ENCODE measurements at regions not wholly inside any gene's neighbourhood (a gene's known extent, or its start where the extent isn't known, plus 50 kb on each side); places are given as distances from the start of the nearest gene placed in this dataset.

DNA sequence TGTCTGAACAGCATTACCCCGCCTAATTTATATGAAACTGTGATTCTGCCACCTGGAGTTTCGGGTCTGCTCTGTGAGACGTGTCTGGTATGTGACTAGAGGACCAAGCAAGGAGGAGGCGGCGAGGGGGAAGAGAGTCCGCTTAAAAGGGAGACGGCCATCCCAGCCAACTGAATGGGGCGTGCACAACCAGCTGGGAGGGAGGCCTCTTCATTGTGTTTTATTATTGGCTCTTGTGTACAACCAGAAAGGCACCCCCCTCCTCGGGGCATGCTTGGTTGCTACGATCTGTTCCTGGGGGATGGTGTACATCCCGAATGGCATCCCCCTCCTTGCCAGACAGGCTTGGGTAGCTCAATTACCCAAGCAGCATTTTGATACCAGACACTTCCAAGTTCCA is 384.5 kb upstream of the SALL1 start:
- Mint-ChIP-seq H3K9me3 (peaks cover 2 to 3% of the 10 kb centered on the region in 2 donors), H3K4me3 (no peak overlapping the region), H3K4me1 (no peaks in the 10 kb centered on the region), H3K27ac (no peak overlapping the region), H3K27me3 (ENCODE audit: low read depth in 2 of 2) (no peaks in the 10 kb centered on the region), H3K36me3 (no peaks in the 10 kb centered on the region)
- Histone ChIP-seq H3K4me3 (ENCODE audit: low read length) (no peak overlapping the region), H3K27me3 (ENCODE audit: control insufficient read depth, insufficient read depth, low read length) (no peaks in the 10 kb centered on the region), H3K4me1 (ENCODE audit: control insufficient read depth, insufficient read depth, low read length) (no peaks in the 10 kb centered on the region), H3K36me3 (ENCODE audit: control insufficient read depth, insufficient read depth, low read length) (no peaks in the 10 kb centered on the region), H3K27ac (ENCODE audit: low read length) (no peak overlapping the region), H3K9me3 (ENCODE audit: control insufficient read depth, insufficient read depth, low read length) (no peaks in the 10 kb centered on the region)
- ATAC-seq (no peak), DNase-seq (no peak)
- TF ChIP-seq CTCF (IDR thresholded peaks at IDR 0.05): no peak
- 86% methylated on average over 11 of the region's 11 CpGs for WGBS (ENCODE audit: insufficient coverage)
- intact Hi-C loops (cut with micrococcal nuclease): no loop called here

- Mint-ChIP-seq H3K9me3 (peaks cover 2% of the 10 kb centered on the region in 2 donors), H3K27me3 (ENCODE audit: low read depth in 2 of 2) (no peaks in the 10 kb centered on the region), H3K27ac (no peak overlapping the region), H3K4me1 (no peaks in the 10 kb centered on the region), H3K36me3 (no peaks in the 10 kb centered on the region), H3K4me3 (no peak overlapping the region)
- WGBS (ENCODE audit: insufficient coverage): no CpG with 5 or more reads among the region's 1 CpG
- DNase-seq: no peak
- intact Hi-C loops (cut with micrococcal nuclease): no loop called here
- no peak overlapping the region for H3K27ac ChIP-seq (ENCODE audit: low read length)
- H3K9me3 ChIP-seq (ENCODE audit: control insufficient read depth, insufficient read depth, low read length): no peaks in the 10 kb centered on the region
- H3K27me3 ChIP-seq (ENCODE audit: control insufficient read depth, insufficient read depth, low read length): no peaks in the 10 kb centered on the region
- H3K4me3 ChIP-seq (ENCODE audit: low read length): no peak overlapping the region
- ATAC-seq: no peak
- no peaks in the 10 kb centered on the region for H3K36me3 ChIP-seq (ENCODE audit: control insufficient read depth, insufficient read depth, low read length)
- no peaks in the 10 kb centered on the region for H3K4me1 ChIP-seq (ENCODE audit: control insufficient read depth, insufficient read depth, low read length)
- no peak for TF ChIP-seq CTCF (IDR thresholded peaks at IDR 0.05)
Observed at GRCh38 chr16:51532551-51532950, 381.5 kb upstream of the SALL1 start.

DNA sequence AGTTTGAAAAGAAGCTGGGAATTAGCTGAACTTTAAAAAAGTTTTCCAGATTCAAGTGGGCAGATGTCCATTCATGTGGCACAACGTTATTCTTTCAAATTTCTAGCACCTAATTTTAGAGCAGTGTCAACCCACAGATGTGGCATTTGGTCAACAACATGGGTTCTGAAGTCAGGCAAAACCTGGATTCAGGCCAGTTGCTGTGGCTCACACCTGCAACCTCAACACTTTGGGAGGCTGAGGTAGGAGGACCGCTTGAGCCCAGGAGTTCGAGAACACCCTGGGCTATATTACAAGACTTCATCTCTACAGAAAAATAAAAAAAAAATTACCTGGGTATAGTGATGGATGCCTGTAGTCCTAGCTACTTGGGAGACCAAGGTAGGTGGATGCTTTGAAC is 380.2 kb upstream of the SALL1 start:
- ATAC-seq: no peak
- intact Hi-C loops (cut with micrococcal nuclease): no loop called here
- no peak overlapping the region for H3K4me3 ChIP-seq (ENCODE audit: low read length)
- Mint-ChIP-seq H3K9me3 (peaks cover 1 to 3% of the 10 kb centered on the region in 2 donors), H3K27me3 (ENCODE audit: low read depth in 2 of 2) (no peaks in the 10 kb centered on the region), H3K4me1 (no peaks in the 10 kb centered on the region), H3K4me3 (no peak overlapping the region), H3K36me3 (no peaks in the 10 kb centered on the region), H3K27ac (no peak overlapping the region)
- no peak for DNase-seq
- TF ChIP-seq CTCF (IDR thresholded peaks at IDR 0.05): no peak
- H3K9me3 ChIP-seq (ENCODE audit: control insufficient read depth, insufficient read depth, low read length): no peaks in the 10 kb centered on the region
- H3K4me1 ChIP-seq (ENCODE audit: control insufficient read depth, insufficient read depth, low read length): no peaks in the 10 kb centered on the region
- H3K36me3 ChIP-seq (ENCODE audit: control insufficient read depth, insufficient read depth, low read length): no peaks in the 10 kb centered on the region
- H3K27me3 ChIP-seq (ENCODE audit: control insufficient read depth, insufficient read depth, low read length): no peaks in the 10 kb centered on the region
- no peak overlapping the region for H3K27ac ChIP-seq (ENCODE audit: low read length)
- 79% methylated on average over 3 of the region's 3 CpGs for WGBS (ENCODE audit: insufficient coverage)

GRCh38 chr16:51527349-51527748 is 376.3 kb upstream of the SALL1 start:
- Mint-ChIP-seq H3K27ac (no peak overlapping the region), H3K9me3 (peaks cover 2 to 12% of the 10 kb centered on the region in 2 donors), H3K27me3 (ENCODE audit: low read depth in 2 of 2) (no peaks in the 10 kb centered on the region), H3K4me3 (no peak overlapping the region), H3K36me3 (no peaks in the 10 kb centered on the region), H3K4me1 (no peaks in the 10 kb centered on the region)
- no peaks in the 10 kb centered on the region for H3K36me3 ChIP-seq (ENCODE audit: control insufficient read depth, insufficient read depth, low read length)
- no peak for TF ChIP-seq CTCF (IDR thresholded peaks at IDR 0.05)
- ATAC-seq (no peak), DNase-seq (no peak)
- no peaks in the 10 kb centered on the region for H3K9me3 ChIP-seq (ENCODE audit: control insufficient read depth, insufficient read depth, low read length)
- no peaks in the 10 kb centered on the region for H3K4me1 ChIP-seq (ENCODE audit: control insufficient read depth, insufficient read depth, low read length)
- no peak overlapping the region for H3K4me3 ChIP-seq (ENCODE audit: low read length)
- WGBS (ENCODE audit: insufficient coverage): 80% methylated on average over 6 of the region's 6 CpGs
- intact Hi-C loops (cut with micrococcal nuclease): no loop called here
- H3K27me3 ChIP-seq (ENCODE audit: control insufficient read depth, insufficient read depth, low read length): no peaks in the 10 kb centered on the region
- no peak overlapping the region for H3K27ac ChIP-seq (ENCODE audit: low read length)
